ENCODE measurements at regions not wholly inside any gene's neighbourhood (a gene's known extent, or its start where the extent isn't known, plus 50 kb on each side); places are given as distances from the start of the nearest gene placed in this dataset.
A peak's percentile ranks its signal among the peaks of the same experiment; 100 is the strongest.
"Not testable (repeated sequence)": the region's sequence is repeated elsewhere in the genome, so short reads cannot be mapped to it uniquely, and the experiment has no call there.

- TF ChIP-seq CTCF (IDR thresholded peaks at IDR 0.05; ENCODE audit: insufficient read depth, low read depth, low read length) = no peak
- DNase-seq (ENCODE audit: low read depth) = no peak
- H3K4me3 ChIP-seq (ENCODE audit: low read depth, low read length) = no peak overlapping the region
Measured at GRCh38 chr3:1456781-1457311, 364.0 kb downstream of the CNTN6 start.

- DNase-seq (ENCODE audit: low read depth) = no peak
- H3K4me3 ChIP-seq (ENCODE audit: low read depth, low read length) = no peak overlapping the region
- TF ChIP-seq CTCF (IDR thresholded peaks at IDR 0.05; ENCODE audit: insufficient read depth, low read depth, low read length) = no peak
Measured at GRCh38 chr3:1462371-1462770, 369.5 kb downstream of the CNTN6 start.

- H3K4me3 ChIP-seq (ENCODE audit: low read depth, low read length) = no peak overlapping the region
- peak; percentile 0 for DNase-seq (ENCODE audit: low read depth)
- no peak for TF ChIP-seq CTCF (IDR thresholded peaks at IDR 0.05; ENCODE audit: insufficient read depth, low read depth, low read length)
Measured at GRCh38 chr3:1462856-1463450, 370.1 kb downstream of the CNTN6 start.

- not testable (repeated sequence) for H3K4me3 ChIP-seq (ENCODE audit: low read depth, low read length); DNase-seq (ENCODE audit: low read depth)
Measured at GRCh38 chr3:1465091-1465490, 372.3 kb downstream of the CNTN6 start.

GRCh38 chr3:1468145-1468544 is 375.3 kb downstream of the CNTN6 start:
- H3K4me3 ChIP-seq (ENCODE audit: low read depth, low read length) = no peak overlapping the region
- no peak for DNase-seq (ENCODE audit: low read depth)
- no peak for TF ChIP-seq CTCF (IDR thresholded peaks at IDR 0.05; ENCODE audit: insufficient read depth, low read depth, low read length)

GRCh38 chr3:1469248-1469647 is 376.4 kb downstream of the CNTN6 start:
- no peak for DNase-seq (ENCODE audit: low read depth)
- no peak overlapping the region for H3K4me3 ChIP-seq (ENCODE audit: low read depth, low read length)
- no peak for TF ChIP-seq CTCF (IDR thresholded peaks at IDR 0.05; ENCODE audit: insufficient read depth, low read depth, low read length)

- H3K4me3 ChIP-seq (ENCODE audit: low read depth, low read length) = no peak overlapping the region
- TF ChIP-seq CTCF (IDR thresholded peaks at IDR 0.05; ENCODE audit: insufficient read depth, low read depth, low read length) = no peak
- no peak for DNase-seq (ENCODE audit: low read depth)
Measured at GRCh38 chr3:1469687-1470086, 376.9 kb downstream of the CNTN6 start.
